Lung (tissue), 11 donors: ENCODE measurements at regions not wholly inside any gene's neighbourhood (a gene's known extent, or its start where the extent isn't known, plus 50 kb on each side); places are given as distances from the start of the nearest gene placed in this dataset.

Source experiments
- ATAC-seq: fragments of 200-7000 bp; cut with Tn5 transposase; one replicate; pipeline ENCODE4 v1.9.1; 2020; ENCODE audit warnings: moderate number of reproducible peaks; ENCODE audit not compliant: insufficient read depth, low FRiP score
- DNase-seq, 3 donors: peaks; one replicate each; pipeline ENCODE4 v3.0.0-alpha.2; 2013 to 2017
- H3K27ac ChIP-seq, 2 donors: one replicate each; pipeline ENCODE4 v1.5.1; 2013; ENCODE audit warnings: mild to moderate bottlenecking in 2 of 2, moderate library complexity in 2 of 2, control low read depth in 1 of 2, inconsistent platforms in 1 of 2, low read depth in 1 of 2, low read length in 1 of 2
- H3K27me3 ChIP-seq, 3 donors: one replicate each; pipeline ENCODE4 v1.5.1; 2013; ENCODE audit warnings: low read length in 2 of 3; ENCODE audit not compliant: control insufficient read depth in 3 of 3, insufficient read depth in 3 of 3
- H3K36me3 ChIP-seq, 4 donors: one replicate each; pipeline ENCODE4 v1.5.1; 2013; ENCODE audit warnings: low read length in 4 of 4, mild to moderate bottlenecking in 1 of 4, moderate library complexity in 1 of 4; ENCODE audit not compliant: control insufficient read depth in 4 of 4, insufficient read depth in 4 of 4
- H3K4me1 ChIP-seq, 5 donors: one replicate each; pipeline ENCODE4 v1.5.1; 2013; ENCODE audit warnings: low read length in 5 of 5, mild to moderate bottlenecking in 2 of 5, moderate library complexity in 1 of 5; ENCODE audit not compliant: control insufficient read depth in 5 of 5, insufficient read depth in 5 of 5
- H3K4me3 ChIP-seq: one replicate; pipeline ENCODE4 v1.5.1; 2013; ENCODE audit warnings: mild to moderate bottlenecking, control low read depth, moderate library complexity
- H3K9ac ChIP-seq, 2 donors: one replicate each; pipeline ENCODE4 v1.5.1; 2013; ENCODE audit warnings: low read length in 2 of 2, control low read depth in 1 of 2; ENCODE audit not compliant: insufficient read depth in 1 of 2
- H3K9me3 ChIP-seq, 4 donors: one replicate each; pipeline ENCODE4 v1.5.1; 2013; ENCODE audit warnings: low read length in 3 of 4, mild to moderate bottlenecking in 1 of 4, moderate library complexity in 1 of 4; ENCODE audit not compliant: control insufficient read depth in 4 of 4, insufficient read depth in 3 of 4
- CTCF ChIP-seq: IDR thresholded peaks from 2 replicates; pipeline ENCODE4 v1.5.1; 2012; ENCODE audit warnings: mild to moderate bottlenecking; ENCODE audit errors: control extremely low read depth, extremely low read depth
- WGBS, 2 donors: extraction: QIAGEN DNeasy Blood & Tissue Kit; methylation state at CpG; one replicate each; pipeline ENCODE4 v1.1.7; 2013; 5-methylcytosine and 5-hydroxymethylcytosine counted together
- donor health status: control.
- donor health status: control.
- donor health status: Bipolar disorder and iron deficiency.
- donor health status: healthy.
- donor health status: DM: yes; HTN: yes; CAD: no.

GRCh38 chr2:215602997-215603396 lies 167.1 kb upstream of the FN1 start:
- H3K36me3 ChIP-seq: no peaks in the 10 kb centered on the region
- H3K27me3 ChIP-seq: no peaks in the 10 kb centered on the region
- no peak for DNase-seq
- ATAC-seq: no peak
- H3K9ac ChIP-seq: no peak overlapping the region
- no peak overlapping the region for H3K4me3 ChIP-seq
- no peak overlapping the region for H3K27ac ChIP-seq
- no peak for TF ChIP-seq CTCF
- no peaks in the 10 kb centered on the region for H3K9me3 ChIP-seq
- no peaks in the 10 kb centered on the region for H3K4me1 ChIP-seq
- WGBS, 2 donors: 56 to 61% methylated on average over 3 of the region's 3 CpGs

- Histone ChIP-seq H3K4me1 (no peaks in the 10 kb centered on the region), H3K27ac (no peak overlapping the region), H3K27me3 (no peaks in the 10 kb centered on the region), H3K36me3 (no peaks in the 10 kb centered on the region), H3K9me3 (no peaks in the 10 kb centered on the region), H3K9ac (no peak overlapping the region), H3K4me3 (no peak overlapping the region)
- no peak for TF ChIP-seq CTCF
- no peak for DNase-seq
- no peak for ATAC-seq
- 66 to 78% methylated on average over 2 of the region's 2 CpGs for WGBS, 2 donors
Measured at GRCh38 chr2:215601990-215602721, 166.3 kb upstream of the FN1 start.

- H3K9ac ChIP-seq: no peak overlapping the region
- H3K36me3 ChIP-seq: no peaks in the 10 kb centered on the region
- TF ChIP-seq CTCF: no peak
- no peak overlapping the region for H3K27ac ChIP-seq
- no peak for DNase-seq
- no peaks in the 10 kb centered on the region for H3K4me1 ChIP-seq
- no peaks in the 10 kb centered on the region for H3K27me3 ChIP-seq
- no peak overlapping the region for H3K4me3 ChIP-seq
- no peak for ATAC-seq
- 94 to 96% methylated on average over 3 of the region's 3 CpGs for WGBS, 2 donors
- H3K9me3 ChIP-seq: no peaks in the 10 kb centered on the region
Measured at GRCh38 chr2:215601526-215601925, 165.7 kb upstream of the FN1 start.
